T-cell (primary cell): ENCODE measurements at regions not wholly inside any gene's neighbourhood (a gene's known extent, or its start where the extent isn't known, plus 50 kb on each side); places are given as distances from the start of the nearest gene placed in this dataset.
"Not testable (repeated sequence)": the region's sequence is repeated elsewhere in the genome, so short reads cannot be mapped to it uniquely, and the experiment has no call there.

Experiments
- ATAC-seq, 4 experiments: fragments of 200-7000 bp in 3 of 4; fragments of 150-1000 bp in 1 of 4; cut with Tn5 transposase; replicated peaks in 1 of 4; 1 replicate in 3 of 4; 2 replicates in 1 of 4; pipeline ENCODE4 v1.10.0; 2021; ENCODE audit warnings: moderate library complexity in 3 of 4, mild to moderate bottlenecking in 2 of 4, moderate number of reproducible peaks in 1 of 4
- CTCF ChIA-PET, 2 donors: fragments of 300-600 bp; sonication (Branson Sonifier 250); formaldehyde crosslinking; loops; one replicate each; lab custom pipeline; 2022; ENCODE audit warnings: antibody characterized with exemption in 2 of 2; lab: Charles Lee
- POLR2A ChIA-PET, 2 donors: fragments of 300-600 bp; sonication (Branson Sonifier 250); formaldehyde crosslinking; loops; one replicate each; lab custom pipeline; 2022; ENCODE audit warnings: antibody characterized with exemption in 2 of 2; lab: Charles Lee
- DNase-seq, 35 experiments: peaks; one replicate each; pipeline versions ENCODE4 v3.0.0 to v3.0.0-alpha.2; 2013 to 2023
- H3K27ac ChIP-seq: one replicate; pipeline ENCODE4 v1.5.1; 2013; ENCODE audit warnings: low read length
- H3K27me3 ChIP-seq, 2 experiments: replicated peaks in 1 of 2; 1 replicate in 1 of 2; 2 replicates in 1 of 2; pipeline versions ENCODE4 v1.6.1 to v1.7.0; 2013; ENCODE audit warnings: low read length in 1 of 2, mixed read lengths in 1 of 2; ENCODE audit not compliant: control insufficient read depth in 2 of 2, insufficient read depth in 2 of 2; ENCODE audit errors: extremely low read depth in 1 of 2
- H3K36me3 ChIP-seq, 2 donors: 1 replicate in 1 of 2; 2 replicates in 1 of 2; pipeline versions ENCODE4 v1.6.1 to v1.7.0; 2013; ENCODE audit warnings: low read length in 1 of 2; ENCODE audit not compliant: control insufficient read depth in 2 of 2, insufficient read depth in 1 of 2; ENCODE audit errors: extremely low read depth in 1 of 2
- H3K4me1 ChIP-seq, 2 experiments: 1 replicate in 1 of 2; 2 replicates in 1 of 2; pipeline versions ENCODE4 v1.6.1 to v1.7.0; 2013; ENCODE audit warnings: low read length in 2 of 2, mixed read lengths in 1 of 2; ENCODE audit not compliant: insufficient read depth in 2 of 2, control insufficient read depth in 1 of 2; ENCODE audit errors: extremely low read depth in 1 of 2
- H3K4me3 ChIP-seq, 2 donors: 1 replicate in 1 of 2; 2 replicates in 1 of 2; pipeline versions ENCODE4 v1.5.1 to v1.7.0; 2013; ENCODE audit warnings: mild to moderate bottlenecking in 2 of 2, low read length in 1 of 2, moderate library complexity in 1 of 2; ENCODE audit not compliant: control insufficient read depth in 1 of 2; ENCODE audit errors: extremely low read depth in 1 of 2
- H3K9me3 ChIP-seq: 2 replicates; pipeline ENCODE4 v1.7.0; 2013
- H3K27ac Mint-ChIP-seq, 2 donors: one replicate each; pipeline ENCODE4 v1.8.0; 2020 to 2021; ENCODE audit warnings: mild to moderate bottlenecking in 2 of 2, mixed read lengths in 2 of 2
- H3K27me3 Mint-ChIP-seq, 2 donors: one replicate each; pipeline ENCODE4 v1.8.0; 2021 to 2022; ENCODE audit warnings: mixed read lengths in 2 of 2
- H3K36me3 Mint-ChIP-seq: one replicate; pipeline ENCODE4 v1.8.0; 2021; ENCODE audit warnings: mixed read lengths
- H3K4me1 Mint-ChIP-seq, 3 donors: one replicate each; pipeline ENCODE4 v1.8.0; 2020 to 2022; ENCODE audit warnings: mixed read lengths in 3 of 3, mild to moderate bottlenecking in 1 of 3
- H3K4me3 Mint-ChIP-seq, 3 donors: one replicate each; pipeline ENCODE4 v1.8.0; 2020 to 2022; ENCODE audit warnings: mild to moderate bottlenecking in 3 of 3, mixed read lengths in 3 of 3, moderate library complexity in 3 of 3
- H3K9me3 Mint-ChIP-seq, 3 donors: one replicate each; pipeline ENCODE4 v1.8.0; 2020 to 2022; ENCODE audit warnings: mixed read lengths in 3 of 3
- WGBS: methylation state at CpG from one replicate; pipeline ENCODE4 v1.1.5; 2013; ENCODE audit warnings: missing lambda C conversion rate; ENCODE audit not compliant: insufficient coverage; 5-methylcytosine and 5-hydroxymethylcytosine counted together

- Histone ChIP-seq H3K27ac (no peak overlapping the region), H3K27me3 (peaks cover 0 to 31% of the 10 kb centered on the region in 2 experiments), H3K4me1 (no peaks in the 10 kb centered on the region), H3K9me3 (no peaks in the 10 kb centered on the region), H3K36me3 (no peaks in the 10 kb centered on the region), H3K4me3 (no peak overlapping the region)
- H3K27ac Mint-ChIP-seq, result no peak overlapping the region
- peaks cover 0 to 4% (median 0%) of the 10 kb centered on the region in 3 donors for H3K4me1 Mint-ChIP-seq
- no peaks in the 10 kb centered on the region for H3K9me3 Mint-ChIP-seq
- no peak for DNase-seq
- ChIA-PET CTCF (no interaction called here), POLR2A (no interaction called here)
- no peak for ATAC-seq
- H3K27me3 Mint-ChIP-seq, result peaks cover 14 to 19% of the 10 kb centered on the region in 2 donors
- 64% methylated on average over 11 of the region's 18 CpGs for WGBS
- no peaks in the 10 kb centered on the region for H3K36me3 Mint-ChIP-seq
- no peak overlapping the region for H3K4me3 Mint-ChIP-seq
These were observed 103.5 kb downstream of the OLFM1 start for GRCh38 chr9:135190789-135191577.

GRCh38 chr9:135192686-135193085 lies 105.2 kb downstream of the OLFM1 start:
- CTCF ChIA-PET, result no interaction called here
- peaks cover 0 to 30% of the 10 kb centered on the region in 2 experiments for H3K27me3 ChIP-seq
- Mint-ChIP-seq H3K36me3 (no peaks in the 10 kb centered on the region), H3K27ac (no peak overlapping the region), H3K27me3 (peaks cover 9 to 15% of the 10 kb centered on the region in 2 donors), H3K9me3 (no peaks in the 10 kb centered on the region), H3K4me1 (peaks cover 0 to 4% (median 0%) of the 10 kb centered on the region in 3 donors), H3K4me3 (no peak overlapping the region)
- H3K27ac ChIP-seq, result no peak overlapping the region
- H3K36me3 ChIP-seq, result no peaks in the 10 kb centered on the region
- 70% methylated on average over 18 of the region's 18 CpGs for WGBS
- no peak for ATAC-seq
- H3K9me3 ChIP-seq, result no peaks in the 10 kb centered on the region
- DNase-seq, result no peak
- no peaks in the 10 kb centered on the region for H3K4me1 ChIP-seq
- POLR2A ChIA-PET, result no interaction called here
- H3K4me3 ChIP-seq, result no peak overlapping the region

GRCh38 chr9:135195975-135196374 lies 108.5 kb downstream of the OLFM1 start:
- H3K4me3 ChIP-seq, H3K9me3 ChIP-seq, H3K36me3 ChIP-seq, H3K9me3 Mint-ChIP-seq, H3K27ac Mint-ChIP-seq, H3K4me1 Mint-ChIP-seq, CTCF ChIA-PET, H3K4me1 ChIP-seq, H3K36me3 Mint-ChIP-seq, DNase-seq, POLR2A ChIA-PET, ATAC-seq, H3K4me3 Mint-ChIP-seq, H3K27ac ChIP-seq: not testable (repeated sequence)
- H3K27me3 ChIP-seq, result peaks cover 0 to 54% of the 10 kb centered on the region in 2 experiments
- H3K27me3 Mint-ChIP-seq, result peaks cover 22 to 30% of the 10 kb centered on the region in 2 donors
- WGBS, result 87% methylated on average over 6 of the region's 7 CpGs

GRCh38 chr9:135196474-135196873 lies 109.0 kb downstream of the OLFM1 start:
- ATAC-seq, result no peak
- Histone ChIP-seq H3K27ac (no peak overlapping the region), H3K4me3 (no peak overlapping the region), H3K27me3 (peaks cover 0 to 56% of the 10 kb centered on the region in 2 experiments), H3K4me1 (no peaks in the 10 kb centered on the region), H3K9me3 (no peaks in the 10 kb centered on the region), H3K36me3 (no peaks in the 10 kb centered on the region)
- Mint-ChIP-seq H3K9me3 (no peaks in the 10 kb centered on the region), H3K27ac (no peak overlapping the region), H3K4me1 (no peaks in the 10 kb centered on the region), H3K27me3 (peaks cover 20 to 28% of the 10 kb centered on the region in 2 donors), H3K4me3 (no peak overlapping the region), H3K36me3 (no peaks in the 10 kb centered on the region)
- CTCF ChIA-PET, result no interaction called here
- DNase-seq, result no peak
- POLR2A ChIA-PET, result no interaction called here
- 40% methylated on average over 1 of the region's 1 CpG for WGBS

- no peaks in the 10 kb centered on the region for H3K36me3 ChIP-seq
- H3K27me3 ChIP-seq, result peaks cover 0 to 51% of the 10 kb centered on the region in 2 experiments
- no peaks in the 10 kb centered on the region for H3K9me3 ChIP-seq
- 58% methylated on average over 12 of the region's 15 CpGs for WGBS
- H3K27ac Mint-ChIP-seq, result no peak overlapping the region
- H3K4me3 ChIP-seq, result no peak overlapping the region
- H3K9me3 Mint-ChIP-seq, result no peaks in the 10 kb centered on the region
- ATAC-seq (no peak), DNase-seq (no peak)
- H3K27me3 Mint-ChIP-seq, result peaks cover 20 to 28% of the 10 kb centered on the region in 2 donors
- no peak overlapping the region for H3K4me3 Mint-ChIP-seq
- H3K4me1 ChIP-seq, result no peaks in the 10 kb centered on the region
- ChIA-PET POLR2A (no interaction called here), CTCF (no interaction called here)
- no peak overlapping the region for H3K27ac ChIP-seq
- no peaks in the 10 kb centered on the region for H3K36me3 Mint-ChIP-seq
- no peaks in the 10 kb centered on the region for H3K4me1 Mint-ChIP-seq
These were observed 110.7 kb downstream of the OLFM1 start for GRCh38 chr9:135198144-135198543.

GRCh38 chr9:135198586-135199285 lies 111.3 kb downstream of the OLFM1 start:
- Histone ChIP-seq H3K27me3 (peaks cover 0 to 46% of the 10 kb centered on the region in 2 experiments), H3K27ac (no peak overlapping the region), H3K36me3 (no peaks in the 10 kb centered on the region), H3K4me3 (no peak overlapping the region), H3K4me1 (no peaks in the 10 kb centered on the region), H3K9me3 (no peaks in the 10 kb centered on the region)
- DNase-seq (no peak), ATAC-seq (no peak)
- Mint-ChIP-seq H3K4me3 (no peak overlapping the region), H3K27ac (no peak overlapping the region), H3K36me3 (no peaks in the 10 kb centered on the region), H3K9me3 (no peaks in the 10 kb centered on the region), H3K4me1 (no peaks in the 10 kb centered on the region), H3K27me3 (peaks cover 20 to 28% of the 10 kb centered on the region in 2 donors)
- CTCF ChIA-PET, result no interaction called here
- POLR2A ChIA-PET, result no interaction called here
- 66% methylated on average over 8 of the region's 16 CpGs for WGBS
